Ectodermal cell (in vitro differentiated cells): ENCODE measurements at regions not wholly inside any gene's neighbourhood (a gene's known extent, or its start where the extent isn't known, plus 50 kb on each side); places are given as distances from the start of the nearest gene placed in this dataset.

Experiments used
- H3K27ac ChIP-seq: 2 replicates; pipeline ENCODE4 v1.7.0; 2013; ENCODE audit warnings: mild to moderate bottlenecking, low read depth, low read length; ENCODE audit not compliant: insufficient read depth, poor library complexity, severe bottlenecking
- H3K27me3 ChIP-seq: 2 replicates; pipeline ENCODE4 v1.7.0; 2013; ENCODE audit warnings: mild to moderate bottlenecking, low read length; ENCODE audit not compliant: insufficient read depth, control insufficient read depth, poor library complexity, severe bottlenecking
- H3K36me3 ChIP-seq: one replicate; pipeline ENCODE4 v1.7.0; 2013; ENCODE audit warnings: low read length; ENCODE audit not compliant: control insufficient read depth, insufficient read depth
- H3K4me1 ChIP-seq: one replicate; pipeline ENCODE4 v1.7.0; 2013; ENCODE audit warnings: low read length; ENCODE audit not compliant: control insufficient read depth, insufficient read depth
- H3K4me3 ChIP-seq: 2 replicates; pipeline ENCODE4 v1.7.0; 2013; ENCODE audit warnings: low read depth, low read length, control low read depth; ENCODE audit not compliant: insufficient read depth
- H3K9me3 ChIP-seq: 2 replicates; pipeline ENCODE4 v1.7.0; 2013; ENCODE audit warnings: mild to moderate bottlenecking, low read length, moderate library complexity; ENCODE audit not compliant: control insufficient read depth
- WGBS, 2 experiments: methylation state at CpG; one replicate each; pipeline ENCODE4 v1.1.7; 2013; ENCODE audit warnings: missing lambda C conversion rate in 2 of 2; 5-methylcytosine and 5-hydroxymethylcytosine counted together

DNA sequence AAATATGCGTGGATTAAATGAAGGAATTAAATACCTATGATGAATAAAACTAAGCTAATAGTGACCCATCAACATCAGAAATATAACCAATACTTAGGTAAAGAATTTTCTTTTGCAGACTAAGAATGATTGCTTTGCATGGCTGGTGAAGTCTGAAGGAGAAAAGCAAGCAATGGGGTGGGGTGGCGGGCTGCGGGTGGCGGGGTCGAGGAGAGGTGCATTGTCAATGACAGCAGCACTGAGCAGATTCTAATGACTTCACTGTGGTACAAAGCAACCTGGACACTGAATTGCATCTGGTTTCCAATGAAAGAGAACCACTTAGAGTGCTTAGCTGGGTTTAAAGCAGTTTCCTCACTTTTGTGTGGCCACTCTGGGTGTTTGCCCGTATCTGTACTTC is 171.5 kb upstream of the IL12A start:
- Histone ChIP-seq H3K27ac (no peak overlapping the region), H3K4me3 (no peak overlapping the region), H3K9me3 (no peaks in the 10 kb centered on the region), H3K36me3 (no peaks in the 10 kb centered on the region), H3K4me1 (peaks cover 9% of the 10 kb centered on the region), H3K27me3 (no peaks in the 10 kb centered on the region)
- WGBS, 2 experiments: 89 to 91% methylated on average over 5 of the region's 6 CpGs

DNA sequence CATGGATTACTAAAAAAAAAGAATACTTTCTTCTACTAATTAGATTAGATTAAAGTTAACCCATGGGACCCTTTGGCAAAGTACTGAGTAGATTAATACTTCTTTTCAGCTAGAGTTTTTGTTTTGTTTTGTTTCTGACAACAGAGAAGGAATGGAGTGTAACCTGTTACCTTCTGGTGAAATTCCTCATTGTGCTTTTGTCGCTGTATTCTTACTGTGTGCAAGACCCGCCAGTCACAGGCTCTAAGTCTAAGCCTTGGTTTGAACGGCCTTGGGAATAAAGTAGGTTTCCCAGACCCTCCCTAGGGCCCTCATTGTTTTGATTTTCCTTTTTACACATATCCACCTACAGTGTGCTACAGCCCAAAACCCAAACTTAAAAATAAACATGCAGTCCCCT is 171.1 kb upstream of the IL12A start:
- H3K27me3 ChIP-seq: no peaks in the 10 kb centered on the region
- WGBS, 2 experiments: 85 to 88% methylated on average over 3 of the region's 3 CpGs

DNA sequence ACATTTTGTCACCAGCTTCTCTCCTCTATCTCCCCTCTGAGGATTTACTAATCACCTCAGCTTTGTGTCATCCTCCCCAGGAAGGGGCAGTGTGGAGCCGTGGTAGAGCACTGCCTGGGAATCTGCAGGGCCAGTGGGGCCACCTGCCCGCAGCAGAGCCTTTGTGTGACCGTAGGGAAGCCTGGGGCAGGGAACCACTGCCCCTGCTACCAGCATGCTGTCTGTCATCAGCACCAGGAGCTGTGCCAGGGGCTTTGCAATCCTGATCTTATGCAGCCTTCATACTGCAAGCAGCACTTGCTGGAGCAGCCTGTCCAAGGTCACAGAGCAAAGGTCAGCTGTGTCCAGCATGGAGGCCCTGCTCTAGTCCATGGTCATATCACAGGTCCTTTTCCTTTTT is 170.2 kb upstream of the IL12A start:
- no peak overlapping the region for H3K27ac ChIP-seq
- H3K4me3 ChIP-seq: no peak overlapping the region
- peaks cover 9% of the 10 kb centered on the region for H3K4me1 ChIP-seq
- 10 to 18% methylated on average over 3 of the region's 3 CpGs for WGBS, 2 experiments
- H3K27me3 ChIP-seq: no peaks in the 10 kb centered on the region
- H3K36me3 ChIP-seq: no peaks in the 10 kb centered on the region
- H3K9me3 ChIP-seq: no peaks in the 10 kb centered on the region

More for the DNA sequence above, 171.1 kb upstream of the IL12A start:
- Histone ChIP-seq H3K27ac (no peak overlapping the region), H3K36me3 (no peaks in the 10 kb centered on the region), H3K4me1 (peaks cover 9% of the 10 kb centered on the region), H3K4me3 (no peak overlapping the region), H3K9me3 (no peaks in the 10 kb centered on the region)

DNA sequence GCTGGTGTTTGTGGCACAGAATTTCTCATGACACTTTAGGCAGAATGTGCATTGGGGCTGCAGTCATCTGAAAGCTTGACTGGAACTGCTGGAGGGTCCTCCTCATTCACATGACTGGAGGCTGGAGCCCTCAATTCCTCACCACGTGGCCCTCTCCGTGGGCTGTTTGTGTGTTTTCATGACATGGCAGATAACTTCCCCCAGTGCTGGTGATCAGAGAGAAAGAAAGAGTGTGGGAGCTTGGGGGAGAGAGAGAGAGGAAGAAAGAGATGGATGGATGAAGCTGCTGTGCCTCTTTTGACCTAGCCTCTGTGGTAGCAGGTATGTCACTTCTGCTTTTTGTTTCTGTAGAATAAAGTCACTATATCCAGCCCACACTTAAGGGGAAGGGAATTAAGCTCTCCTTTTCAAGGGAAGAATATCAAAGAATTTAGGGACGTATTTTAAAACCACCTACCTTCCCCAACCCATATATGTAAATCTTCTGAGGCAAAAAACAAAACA is 169.6 kb upstream of the IL12A start:
- 92 to 97% methylated on average over 3 of the region's 3 CpGs for WGBS, 2 experiments

DNA sequence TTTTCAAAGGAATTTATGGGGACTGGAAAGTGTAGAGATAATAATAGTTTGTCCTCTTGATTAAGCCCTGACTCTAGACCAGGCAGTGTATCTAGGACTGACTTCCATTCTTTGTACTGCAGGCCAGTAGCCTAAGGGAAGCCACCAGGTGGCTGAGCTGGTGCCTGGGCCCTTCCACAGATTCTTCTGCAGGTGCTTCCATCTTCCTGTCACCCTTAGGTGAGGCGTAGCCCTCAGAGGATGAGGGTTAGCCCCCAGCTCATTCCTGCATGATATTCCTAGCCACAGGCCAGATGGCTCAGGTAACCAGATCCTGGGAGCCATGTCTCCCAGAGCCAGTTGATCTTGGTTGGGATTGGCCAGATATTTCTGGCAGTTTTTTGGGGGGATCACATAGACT is 169.0 kb upstream of the IL12A start:
- WGBS, 2 experiments: 94 to 100% methylated on average over 1 of the region's 1 CpG

More for the DNA sequence above, 169.6 kb upstream of the IL12A start:
- H3K27ac ChIP-seq: no peak overlapping the region
- H3K9me3 ChIP-seq: no peaks in the 10 kb centered on the region
- no peaks in the 10 kb centered on the region for H3K36me3 ChIP-seq
- H3K4me3 ChIP-seq: no peak overlapping the region
- H3K4me1 ChIP-seq: peaks cover 9% of the 10 kb centered on the region
- H3K27me3 ChIP-seq: no peaks in the 10 kb centered on the region

DNA sequence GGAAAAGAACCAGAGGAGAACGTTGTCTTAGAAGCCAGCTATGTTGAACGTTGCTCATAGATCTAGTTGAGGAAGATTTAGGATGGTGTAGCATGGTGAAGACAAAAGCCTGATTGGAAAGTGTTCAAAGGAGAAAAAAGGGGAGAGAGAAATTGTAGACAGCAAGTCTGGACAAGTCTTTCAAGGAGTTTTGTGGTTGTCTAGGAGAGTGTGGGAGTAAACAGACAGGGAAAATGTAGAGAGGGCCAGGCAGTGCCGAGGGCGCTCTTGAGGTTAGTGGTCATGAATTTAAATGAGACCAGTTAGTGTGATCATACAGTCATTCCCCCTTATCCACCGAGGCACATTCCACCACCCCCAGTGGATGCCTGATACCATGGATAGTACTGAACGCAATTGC is 167.5 kb upstream of the IL12A start:
- no peaks in the 10 kb centered on the region for H3K27me3 ChIP-seq
- no peak overlapping the region for H3K27ac ChIP-seq
- no peaks in the 10 kb centered on the region for H3K36me3 ChIP-seq
- H3K4me3 ChIP-seq: no peak overlapping the region
- peaks cover 5% of the 10 kb centered on the region for H3K4me1 ChIP-seq
- 92 to 93% methylated on average over 6 of the region's 6 CpGs for WGBS, 2 experiments
- no peaks in the 10 kb centered on the region for H3K9me3 ChIP-seq

More for the DNA sequence above, 169.0 kb upstream of the IL12A start:
- H3K4me3 ChIP-seq: no peak overlapping the region
- no peak overlapping the region for H3K27ac ChIP-seq
- peaks cover 5% of the 10 kb centered on the region for H3K4me1 ChIP-seq
- H3K36me3 ChIP-seq: no peaks in the 10 kb centered on the region
- H3K9me3 ChIP-seq: no peaks in the 10 kb centered on the region
- H3K27me3 ChIP-seq: no peaks in the 10 kb centered on the region

DNA sequence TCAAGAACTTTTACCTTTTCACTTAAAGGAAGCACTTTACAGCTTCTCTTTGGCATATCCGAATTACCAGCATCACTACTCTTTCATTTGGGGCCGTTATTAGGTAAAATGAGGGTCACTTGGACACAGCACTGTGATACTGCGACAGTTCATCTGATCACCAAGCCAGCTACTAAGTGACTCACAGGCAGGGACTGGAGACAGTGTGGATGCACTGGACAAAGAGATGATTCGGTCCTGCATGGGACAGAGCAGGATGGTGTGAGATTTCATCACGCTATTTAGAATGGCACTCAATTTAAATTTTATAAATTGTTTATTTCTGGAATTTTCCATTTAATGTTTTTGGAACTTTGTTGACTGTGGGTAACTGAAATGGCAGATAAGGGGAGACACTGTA is 166.9 kb upstream of the IL12A start:
- H3K27ac ChIP-seq: no peak overlapping the region
- 95 to 96% methylated on average over 4 to 5 of the region's 5 CpGs for WGBS, 2 experiments

DNA sequence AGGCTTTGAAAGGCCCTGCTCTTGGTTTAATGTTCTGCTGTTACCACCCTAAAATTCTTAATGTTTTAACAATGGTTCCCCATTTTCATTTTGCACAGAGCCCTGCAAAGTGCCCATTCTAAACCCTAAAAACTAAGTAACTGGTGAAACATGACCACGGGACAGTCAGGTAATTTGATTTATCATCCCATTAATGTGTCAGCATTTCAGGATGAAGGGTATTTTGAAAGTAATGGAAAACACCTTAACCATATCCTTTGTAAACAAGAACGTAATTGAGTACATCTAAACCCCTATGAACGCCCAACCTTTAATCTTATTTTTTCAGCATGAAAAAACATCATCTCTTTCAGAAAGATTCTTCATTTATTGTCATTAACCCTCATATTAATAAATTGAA is 164.9 kb upstream of the IL12A start:
- 94 to 96% methylated on average over 3 of the region's 3 CpGs for WGBS, 2 experiments
- Histone ChIP-seq H3K9me3 (no peaks in the 10 kb centered on the region), H3K4me1 (no peaks in the 10 kb centered on the region), H3K27ac (no peak overlapping the region), H3K27me3 (no peaks in the 10 kb centered on the region), H3K4me3 (no peak overlapping the region), H3K36me3 (no peaks in the 10 kb centered on the region)

More for the DNA sequence above, 166.9 kb upstream of the IL12A start:
- Histone ChIP-seq H3K4me3 (no peak overlapping the region), H3K27me3 (no peaks in the 10 kb centered on the region), H3K9me3 (no peaks in the 10 kb centered on the region), H3K4me1 (peaks cover 5% of the 10 kb centered on the region), H3K36me3 (no peaks in the 10 kb centered on the region)

DNA sequence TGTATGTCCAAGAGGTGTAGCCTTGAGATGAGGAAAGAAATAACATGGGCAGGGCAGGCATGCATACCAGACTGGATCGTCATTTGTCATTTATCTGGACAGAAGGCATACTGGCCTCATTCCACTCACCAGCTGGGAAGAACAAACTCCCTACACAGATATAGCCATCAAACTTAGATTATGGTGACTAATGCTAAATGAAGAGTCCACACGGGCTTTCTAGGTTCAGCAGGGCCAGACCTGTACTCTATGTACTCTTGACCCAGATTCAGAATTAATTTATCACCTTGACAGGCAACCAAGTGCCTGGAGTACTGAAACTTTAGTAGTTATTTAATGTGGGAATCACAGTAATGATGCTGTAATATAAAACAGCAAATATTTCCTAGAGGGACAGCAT is 164.3 kb upstream of the IL12A start:
- 94 to 100% methylated on average over 2 of the region's 2 CpGs for WGBS, 2 experiments
- H3K27me3 ChIP-seq: no peaks in the 10 kb centered on the region
- H3K9me3 ChIP-seq: no peaks in the 10 kb centered on the region
- no peaks in the 10 kb centered on the region for H3K36me3 ChIP-seq
- no peak overlapping the region for H3K27ac ChIP-seq
- H3K4me3 ChIP-seq: no peak overlapping the region
- no peaks in the 10 kb centered on the region for H3K4me1 ChIP-seq

DNA sequence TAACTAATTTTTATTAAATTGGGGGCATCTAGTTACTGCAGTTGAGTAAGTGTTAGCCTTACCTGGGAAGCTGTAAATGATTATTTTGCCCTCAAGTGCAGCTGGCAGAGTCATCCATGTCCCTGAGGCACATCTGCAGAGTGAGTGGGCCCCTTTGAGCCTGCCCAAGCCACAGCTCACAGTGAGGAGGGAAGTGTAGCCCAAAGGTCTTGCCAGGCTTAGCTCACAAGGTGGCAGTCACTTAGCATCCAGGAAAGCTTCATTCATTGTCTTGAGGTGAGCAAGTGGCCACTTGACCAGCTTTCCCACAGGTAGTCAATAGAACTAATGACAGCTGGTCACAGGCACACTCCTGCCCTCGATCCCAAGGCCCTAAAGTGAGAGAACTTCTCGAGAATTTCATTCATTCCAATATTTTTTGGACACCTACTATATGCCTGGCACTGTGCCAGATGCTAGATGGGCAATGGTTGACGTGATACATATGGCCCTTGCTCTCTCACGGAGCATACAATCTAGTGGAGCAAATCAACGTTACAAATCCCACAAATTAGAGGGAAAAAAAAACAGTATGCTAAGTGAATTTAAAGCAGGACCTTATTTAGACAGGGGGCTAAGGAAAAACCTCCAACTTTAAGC is 163.3 kb upstream of the IL12A start:
- no peaks in the 10 kb centered on the region for H3K27me3 ChIP-seq
- no peak overlapping the region for H3K4me3 ChIP-seq
- no peaks in the 10 kb centered on the region for H3K36me3 ChIP-seq
- no peak overlapping the region for H3K27ac ChIP-seq
- no peaks in the 10 kb centered on the region for H3K4me1 ChIP-seq
- no peaks in the 10 kb centered on the region for H3K9me3 ChIP-seq
- 94 to 95% methylated on average over 5 of the region's 5 CpGs for WGBS, 2 experiments
